Retinal pigment epithelial cell (primary cell): ENCODE measurements at regions not wholly inside any gene's neighbourhood (a gene's known extent, or its start where the extent isn't known, plus 50 kb on each side); places are given as distances from the start of the nearest gene placed in this dataset.

Experiments used
- DNase-seq: peaks from one replicate; pipeline ENCODE4 v3.0.0-alpha.2; 2010; ENCODE audit warnings: low read depth
- H3K4me3 ChIP-seq: 2 replicates; pipeline ENCODE4 v1.5.1; 2011; ENCODE audit warnings: mild to moderate bottlenecking, low read length, control low read depth, moderate library complexity
- TF ChIP-seq, protein P1 (sequence below): conservative IDR thresholded peaks from 2 replicates; pipeline ENCODE4 v1.5.1; 2011; ENCODE audit warnings: low read depth, low read length, control low read depth, inconsistent platforms

DNA sequence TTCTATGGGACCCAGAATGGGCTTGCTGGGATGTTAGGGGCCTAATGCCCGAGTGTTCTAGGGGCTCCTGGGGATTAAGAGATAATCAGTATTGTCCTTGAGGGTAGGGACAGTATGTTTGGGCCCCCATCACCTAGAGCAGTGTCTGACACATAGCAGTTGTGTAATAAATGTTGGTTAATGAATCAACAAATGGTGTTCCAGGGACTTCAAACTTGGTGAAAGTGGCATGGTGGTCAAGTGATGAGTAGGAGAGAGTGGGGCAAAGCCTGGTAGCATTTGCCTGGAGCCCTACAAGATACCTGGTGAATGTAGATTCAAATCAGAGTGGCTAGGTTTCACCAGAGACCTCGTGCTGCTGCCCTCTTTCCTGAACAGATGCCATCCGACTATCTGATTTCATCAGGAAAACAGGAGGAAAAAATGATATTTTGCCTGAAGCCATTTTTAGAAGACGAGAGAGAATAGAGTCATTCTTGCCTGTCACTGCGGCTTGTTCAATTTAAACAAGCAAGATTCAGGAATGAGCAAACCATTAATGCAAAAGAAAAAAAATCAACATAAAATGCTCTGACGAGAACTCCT lies 117.3 kb downstream of the RPL22L1 start:
- TF ChIP-seq, protein P1, sequence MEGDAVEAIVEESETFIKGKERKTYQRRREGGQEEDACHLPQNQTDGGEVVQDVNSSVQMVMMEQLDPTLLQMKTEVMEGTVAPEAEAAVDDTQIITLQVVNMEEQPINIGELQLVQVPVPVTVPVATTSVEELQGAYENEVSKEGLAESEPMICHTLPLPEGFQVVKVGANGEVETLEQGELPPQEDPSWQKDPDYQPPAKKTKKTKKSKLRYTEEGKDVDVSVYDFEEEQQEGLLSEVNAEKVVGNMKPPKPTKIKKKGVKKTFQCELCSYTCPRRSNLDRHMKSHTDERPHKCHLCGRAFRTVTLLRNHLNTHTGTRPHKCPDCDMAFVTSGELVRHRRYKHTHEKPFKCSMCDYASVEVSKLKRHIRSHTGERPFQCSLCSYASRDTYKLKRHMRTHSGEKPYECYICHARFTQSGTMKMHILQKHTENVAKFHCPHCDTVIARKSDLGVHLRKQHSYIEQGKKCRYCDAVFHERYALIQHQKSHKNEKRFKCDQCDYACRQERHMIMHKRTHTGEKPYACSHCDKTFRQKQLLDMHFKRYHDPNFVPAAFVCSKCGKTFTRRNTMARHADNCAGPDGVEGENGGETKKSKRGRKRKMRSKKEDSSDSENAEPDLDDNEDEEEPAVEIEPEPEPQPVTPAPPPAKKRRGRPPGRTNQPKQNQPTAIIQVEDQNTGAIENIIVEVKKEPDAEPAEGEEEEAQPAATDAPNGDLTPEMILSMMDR: no peak
- no peak overlapping the region for H3K4me3 ChIP-seq
- DNase-seq: no peak

DNA sequence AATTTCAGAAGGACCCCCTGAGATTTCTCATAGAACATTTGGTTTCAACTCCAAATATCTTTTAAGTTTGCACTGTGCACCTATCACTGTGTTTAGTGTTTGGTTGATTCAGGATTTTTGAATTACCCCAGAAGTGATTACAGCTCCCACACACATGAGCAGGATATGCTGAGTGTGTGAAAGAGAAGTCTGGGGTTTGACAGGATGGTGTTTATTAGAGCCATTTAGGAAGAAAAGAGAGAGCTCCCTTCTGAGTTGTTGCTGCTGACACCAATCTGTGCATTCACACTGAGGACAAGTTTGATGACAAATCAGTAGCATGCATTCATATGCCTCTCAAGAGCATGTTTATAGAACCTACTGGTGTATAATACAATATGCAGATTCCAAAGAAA lies 118.1 kb downstream of the RPL22L1 start:
- DNase-seq: no peak
- no peak overlapping the region for H3K4me3 ChIP-seq
- TF ChIP-seq, protein P1: no peak

DNA sequence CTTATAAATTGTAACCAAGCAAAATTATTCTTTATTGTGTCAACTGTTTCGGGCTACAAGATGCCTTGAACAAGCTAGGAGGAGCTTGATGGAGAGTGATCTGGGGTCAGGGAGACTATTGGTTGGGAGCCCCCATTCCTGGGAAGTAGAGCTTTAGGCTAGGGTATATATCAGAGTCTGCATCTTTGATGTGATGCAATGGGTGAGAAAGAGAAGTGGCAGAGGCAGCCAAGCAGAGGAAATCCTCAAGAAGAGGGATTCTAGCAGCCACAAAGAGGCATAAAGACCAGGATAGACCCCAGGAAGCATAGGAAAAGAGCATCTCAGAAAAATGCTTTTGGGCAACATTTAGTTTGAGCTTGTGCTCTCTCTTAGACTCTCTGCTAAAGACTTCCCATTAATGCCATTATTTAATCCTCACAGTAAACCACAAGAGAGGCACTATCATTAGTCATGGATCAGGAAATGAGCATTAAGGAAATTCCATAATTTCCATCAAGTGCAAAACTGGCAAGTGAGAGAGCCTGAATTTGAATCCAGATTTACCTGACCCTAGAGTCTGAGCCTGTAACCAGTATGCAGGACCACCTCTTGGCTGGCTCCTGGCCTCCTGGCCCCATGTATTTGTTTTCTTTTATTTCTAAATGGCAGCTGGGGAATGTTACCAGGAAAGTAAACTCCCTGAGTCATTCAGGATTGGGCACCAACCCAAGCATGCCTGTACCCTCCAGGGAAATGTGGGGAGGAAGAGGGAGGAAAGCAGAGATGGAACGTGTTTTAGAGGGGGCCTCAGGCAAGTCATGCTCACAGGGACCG lies 118.7 kb downstream of the RPL22L1 start:
- DNase-seq: peak; percentile 87
- TF ChIP-seq, protein P1: no peak
- no peak overlapping the region for H3K4me3 ChIP-seq

DNA sequence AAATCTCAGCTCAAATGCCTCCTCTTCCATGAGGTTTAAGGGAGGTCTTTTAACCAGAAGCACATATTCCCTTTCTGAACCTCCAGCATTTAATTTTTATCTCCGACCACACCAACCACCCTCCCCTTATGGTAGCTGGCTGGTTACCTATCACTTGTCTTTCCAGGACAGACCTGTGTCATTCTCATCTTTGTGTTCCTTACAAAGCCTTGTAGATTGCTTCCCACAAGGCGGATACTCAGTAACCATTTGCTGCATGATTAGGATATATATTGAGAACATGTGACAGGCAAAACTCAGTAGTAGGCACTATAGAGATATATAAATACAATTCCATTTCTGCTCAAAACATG lies 119.5 kb downstream of the RPL22L1 start:
- TF ChIP-seq, protein P1: no peak
- DNase-seq: no peak
- no peak overlapping the region for H3K4me3 ChIP-seq

DNA sequence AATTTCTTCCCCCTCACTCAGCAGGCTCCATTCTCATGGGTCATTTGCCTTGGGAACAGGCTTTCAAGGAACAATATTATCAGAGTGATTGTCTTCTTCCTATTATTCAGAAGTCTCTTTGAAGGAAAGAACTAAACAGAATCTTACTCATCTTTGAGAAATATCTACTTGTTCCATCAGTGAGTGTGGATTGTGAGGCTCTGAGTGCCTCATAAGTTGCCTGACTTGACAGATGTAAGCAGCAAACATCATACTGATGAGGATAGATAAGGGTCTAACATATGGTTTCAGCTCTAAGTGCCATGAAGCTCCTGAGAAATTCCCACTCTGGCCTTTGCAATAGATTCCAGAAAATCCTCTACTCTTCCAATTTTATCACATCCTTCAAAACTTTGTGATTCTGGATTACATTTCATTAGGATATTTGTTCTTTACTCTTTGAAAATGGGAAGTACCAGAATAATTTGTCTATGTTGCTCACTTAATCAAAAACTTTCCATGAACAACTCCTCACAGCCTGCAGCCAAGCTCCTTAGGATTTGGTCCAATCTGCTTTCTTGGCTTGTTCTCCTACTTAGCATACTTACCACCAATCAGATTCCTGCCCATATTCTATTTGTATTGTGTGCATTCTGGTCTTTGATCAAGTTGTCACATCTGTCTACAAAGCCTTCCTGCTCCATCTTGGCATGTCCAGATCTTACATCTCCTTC lies 120.1 kb downstream of the RPL22L1 start:
- DNase-seq: no peak
- TF ChIP-seq, protein P1: no peak

DNA sequence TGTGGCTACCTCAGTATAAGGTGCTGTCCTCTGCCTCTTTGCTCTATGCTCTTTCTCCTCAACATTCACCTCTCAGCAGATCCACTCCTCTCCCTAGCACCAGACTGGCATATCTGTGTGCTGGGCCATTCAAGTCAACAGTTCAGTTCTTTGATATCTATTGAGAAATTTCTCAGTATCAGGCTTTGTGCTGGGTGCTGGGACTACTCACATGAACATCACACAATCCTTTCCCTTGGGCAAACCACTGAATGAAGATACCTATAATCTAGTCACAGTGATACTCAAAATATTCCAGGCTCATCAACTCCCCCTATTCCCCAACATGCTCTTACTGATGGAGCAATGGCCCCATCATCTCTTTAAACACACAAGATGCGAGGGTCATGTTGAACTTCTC lies 120.8 kb downstream of the RPL22L1 start:
- H3K4me3 ChIP-seq: no peak overlapping the region
- DNase-seq: no peak
- TF ChIP-seq, protein P1: no peak

More for the DNA sequence above, 120.1 kb downstream of the RPL22L1 start:
- no peak overlapping the region for H3K4me3 ChIP-seq
